MG63 (cell line): ENCODE measurements at regions not wholly inside any gene's neighbourhood (a gene's known extent, or its start where the extent isn't known, plus 50 kb on each side); places are given as distances from the start of the nearest gene placed in this dataset.
"Not testable (repeated sequence)": the region's sequence is repeated elsewhere in the genome, so short reads cannot be mapped to it uniquely, and the experiment has no call there.

Experiments used
- DNase-seq: peaks from one replicate; pipeline ENCODE4 v3.0.0-alpha.2; 2020
- H3K27me3 ChIP-seq: fragments of 250-450 bp; sonication (Bioruptor Pico); 2 replicates; pipeline ENCODE4 v1.5.1; 2020; ENCODE audit warnings: mild to moderate bottlenecking, moderate library complexity
- H3K36me3 ChIP-seq: fragments of 250-450 bp; sonication (Bioruptor Pico); 2 replicates; pipeline ENCODE4 v1.5.1; 2020; ENCODE audit warnings: mild to moderate bottlenecking, moderate library complexity
- H3K4me3 ChIP-seq: fragments of 250-450 bp; sonication (Bioruptor Pico); 2 replicates; pipeline ENCODE4 v1.5.1; 2020; ENCODE audit warnings: mild to moderate bottlenecking, moderate library complexity
- H3K9me3 ChIP-seq: fragments of 250-450 bp; sonication (Bioruptor Pico); 2 replicates; pipeline ENCODE4 v1.5.1; 2020; ENCODE audit warnings: mild to moderate bottlenecking, moderate library complexity

DNA sequence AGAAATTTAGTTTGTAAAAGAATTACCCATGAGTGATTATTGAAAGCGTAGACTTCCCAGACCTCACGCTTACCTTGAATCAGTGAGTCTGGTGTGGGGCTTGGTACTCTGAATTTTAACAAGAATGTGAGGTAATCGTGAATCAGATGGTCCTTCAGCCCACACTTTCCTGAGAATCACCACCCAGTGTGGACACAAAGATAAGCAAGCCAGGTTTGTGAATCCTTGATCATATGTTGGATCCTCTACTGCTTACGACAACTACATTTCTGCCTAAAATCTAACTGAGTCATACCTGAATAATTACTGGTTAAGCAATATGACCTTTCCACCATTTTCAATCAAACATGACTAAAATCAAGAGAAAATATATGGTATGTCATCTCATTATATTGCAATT is 589.3 kb downstream of the TFAP2A start:
- Histone ChIP-seq H3K36me3 (no peaks in the 10 kb centered on the region), H3K9me3 (no peaks in the 10 kb centered on the region), H3K4me3 (no peak overlapping the region), H3K27me3 (no peaks in the 10 kb centered on the region; the same call in 1 of the 2 replicates)
- no peak for DNase-seq

- H3K9me3 ChIP-seq, H3K36me3 ChIP-seq, H3K4me3 ChIP-seq, DNase-seq, H3K27me3 ChIP-seq: not testable (repeated sequence)
Measured at GRCh38 chr6:9810727-9811126, 604.1 kb downstream of the TFAP2A start.

GRCh38 chr6:9810286-9810685 is 604.6 kb downstream of the TFAP2A start:
- no peak for DNase-seq
- no peaks in the 10 kb centered on the region for H3K9me3 ChIP-seq
- no peaks in the 10 kb centered on the region for H3K36me3 ChIP-seq
- no peak overlapping the region for H3K4me3 ChIP-seq
- no peaks in the 10 kb centered on the region for H3K27me3 ChIP-seq

DNA sequence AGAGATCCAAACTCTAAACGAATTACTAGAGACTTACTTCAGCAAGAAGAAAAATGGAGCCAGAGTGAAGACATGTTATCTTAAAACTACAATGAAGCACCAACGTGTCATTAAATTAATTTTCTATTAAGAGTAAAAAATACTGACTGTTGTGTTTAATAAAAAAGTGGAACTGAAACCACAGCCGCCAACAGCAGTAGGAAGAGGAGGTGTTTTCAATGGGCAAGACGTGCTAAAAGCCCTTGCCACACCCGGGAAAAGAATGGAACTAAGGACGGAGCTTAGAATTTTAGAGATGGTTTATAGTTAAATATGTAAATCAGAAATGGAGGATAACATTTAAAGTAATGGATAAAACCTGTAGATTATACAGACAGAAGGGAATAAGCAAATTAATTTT is 608.7 kb downstream of the TFAP2A start:
- H3K9me3 ChIP-seq: no peaks in the 10 kb centered on the region
- H3K27me3 ChIP-seq: no peaks in the 10 kb centered on the region
- DNase-seq: no peak
- no peak overlapping the region for H3K4me3 ChIP-seq
- H3K36me3 ChIP-seq: no peaks in the 10 kb centered on the region

DNA sequence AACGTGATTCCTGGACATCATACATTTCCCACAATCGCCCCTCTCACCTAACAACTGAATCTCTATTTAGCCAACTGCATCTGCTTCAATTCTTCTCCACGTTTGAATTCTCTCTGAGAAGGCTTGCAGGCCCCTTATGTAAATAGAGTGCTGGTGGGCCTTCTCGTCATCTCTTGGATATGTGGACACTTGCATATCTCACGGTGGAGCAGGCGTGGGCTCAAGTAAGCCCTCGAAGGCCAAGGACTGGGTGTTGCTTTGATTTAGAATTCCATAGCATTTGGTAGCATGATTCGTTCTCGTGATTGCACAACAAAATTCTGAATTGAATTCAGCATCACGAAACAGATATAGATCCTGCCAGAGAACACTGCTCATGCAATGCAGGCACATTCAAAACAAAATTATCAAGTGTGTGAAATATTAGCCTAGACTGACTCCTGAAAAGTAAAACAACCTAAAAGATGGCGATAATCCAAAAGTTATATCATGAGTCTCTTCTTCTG is 613.6 kb downstream of the TFAP2A start:
- DNase-seq: no peak
- H3K9me3 ChIP-seq: no peaks in the 10 kb centered on the region
- H3K27me3 ChIP-seq: no peaks in the 10 kb centered on the region
- no peaks in the 10 kb centered on the region for H3K36me3 ChIP-seq
- H3K4me3 ChIP-seq: no peak overlapping the region

- no peaks in the 10 kb centered on the region for H3K27me3 ChIP-seq
- no peaks in the 10 kb centered on the region for H3K9me3 ChIP-seq
- no peaks in the 10 kb centered on the region for H3K36me3 ChIP-seq
- no peak for DNase-seq
- no peak overlapping the region for H3K4me3 ChIP-seq
Measured at GRCh38 chr6:9799582-9799981, 615.3 kb downstream of the TFAP2A start.

- H3K4me3 ChIP-seq: no peak overlapping the region
- no peaks in the 10 kb centered on the region for H3K36me3 ChIP-seq
- no peaks in the 10 kb centered on the region for H3K27me3 ChIP-seq
- no peaks in the 10 kb centered on the region for H3K9me3 ChIP-seq
- DNase-seq: no peak
Measured at GRCh38 chr6:9796827-9797226, 618.0 kb downstream of the TFAP2A start.

DNA sequence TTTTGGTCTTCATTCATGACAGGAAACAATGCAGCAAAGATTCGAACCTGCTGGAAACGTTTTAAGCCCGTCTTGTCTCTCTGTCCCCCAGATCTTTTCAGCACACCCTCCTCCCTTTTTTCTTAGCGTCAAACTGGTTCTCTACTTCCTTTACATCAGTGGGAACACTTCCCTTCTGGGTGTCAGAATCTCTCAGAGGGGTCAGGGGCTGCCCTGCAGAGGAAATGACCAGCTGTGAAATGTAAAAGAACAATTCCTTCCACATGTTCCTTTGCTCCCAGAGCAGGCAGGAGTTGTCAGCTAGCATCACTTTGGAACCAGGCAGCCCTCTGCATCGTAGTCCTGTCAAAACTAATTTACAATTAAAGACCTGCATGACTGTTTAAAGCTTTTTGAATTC is 619.0 kb downstream of the TFAP2A start:
- Histone ChIP-seq H3K4me3 (no peak overlapping the region), H3K27me3 (no peaks in the 10 kb centered on the region)

DNA sequence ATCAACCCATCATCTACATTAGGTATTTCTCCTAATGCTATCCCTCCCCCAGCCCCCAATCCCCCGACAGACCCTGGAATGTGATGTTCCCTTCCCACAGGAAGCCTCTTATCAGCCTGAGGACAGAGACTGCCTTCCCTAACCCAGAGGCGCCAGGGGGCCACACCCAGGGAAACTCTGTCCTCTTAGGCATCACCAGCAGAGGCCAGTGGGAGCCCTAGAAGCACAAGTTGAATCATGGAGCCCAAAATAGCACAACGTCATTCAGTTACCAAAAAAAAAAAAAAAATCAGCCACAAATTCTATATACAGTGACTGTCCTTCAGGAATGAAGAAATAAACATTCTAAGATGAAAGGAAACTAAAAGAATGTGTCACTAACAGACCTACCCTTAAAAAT is 625.7 kb downstream of the TFAP2A start:
- Histone ChIP-seq H3K9me3 (no peaks in the 10 kb centered on the region), H3K36me3 (no peaks in the 10 kb centered on the region), H3K27me3 (no peaks in the 10 kb centered on the region), H3K4me3 (no peak overlapping the region)
- DNase-seq: peak; percentile 56

More for the DNA sequence above, 619.0 kb downstream of the TFAP2A start:
- Histone ChIP-seq H3K36me3 (no peaks in the 10 kb centered on the region), H3K9me3 (no peaks in the 10 kb centered on the region)
- no peak for DNase-seq

- H3K4me3 ChIP-seq: no peak overlapping the region
- H3K36me3 ChIP-seq: no peaks in the 10 kb centered on the region
- H3K27me3 ChIP-seq: no peaks in the 10 kb centered on the region
- no peak for DNase-seq
- H3K9me3 ChIP-seq: no peaks in the 10 kb centered on the region
Measured at GRCh38 chr6:9784786-9785185, 630.1 kb downstream of the TFAP2A start.

DNA sequence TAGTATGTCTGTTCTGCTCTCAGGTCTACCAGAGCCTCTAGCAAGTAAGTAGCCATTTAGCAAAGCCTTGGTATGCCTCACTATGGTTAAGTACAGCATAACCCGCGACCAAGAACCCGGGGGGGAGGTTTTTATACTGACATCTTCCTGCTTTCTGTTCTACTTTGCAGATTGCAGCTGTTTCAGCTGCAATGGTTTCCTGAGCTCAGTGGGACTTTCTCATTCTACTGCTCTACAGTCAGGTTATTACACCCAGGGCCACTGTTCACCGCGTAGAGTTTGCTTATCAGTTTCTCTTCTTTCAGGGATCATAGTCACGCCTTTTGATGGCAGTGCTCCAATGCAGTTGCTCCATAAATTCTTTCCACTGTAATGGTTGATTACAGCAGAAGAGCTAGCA is 631.3 kb downstream of the TFAP2A start:
- DNase-seq: no peak

GRCh38 chr6:9766240-9766915 is 648.5 kb downstream of the TFAP2A start:
- no peaks in the 10 kb centered on the region for H3K27me3 ChIP-seq
- no peak overlapping the region for H3K4me3 ChIP-seq
- DNase-seq: peak; percentile 44
- no peaks in the 10 kb centered on the region for H3K36me3 ChIP-seq
- H3K9me3 ChIP-seq: no peaks in the 10 kb centered on the region

More for the DNA sequence above, 631.3 kb downstream of the TFAP2A start:
- no peaks in the 10 kb centered on the region for H3K36me3 ChIP-seq
- no peaks in the 10 kb centered on the region for H3K9me3 ChIP-seq
- no peak overlapping the region for H3K4me3 ChIP-seq
- no peaks in the 10 kb centered on the region for H3K27me3 ChIP-seq

DNA sequence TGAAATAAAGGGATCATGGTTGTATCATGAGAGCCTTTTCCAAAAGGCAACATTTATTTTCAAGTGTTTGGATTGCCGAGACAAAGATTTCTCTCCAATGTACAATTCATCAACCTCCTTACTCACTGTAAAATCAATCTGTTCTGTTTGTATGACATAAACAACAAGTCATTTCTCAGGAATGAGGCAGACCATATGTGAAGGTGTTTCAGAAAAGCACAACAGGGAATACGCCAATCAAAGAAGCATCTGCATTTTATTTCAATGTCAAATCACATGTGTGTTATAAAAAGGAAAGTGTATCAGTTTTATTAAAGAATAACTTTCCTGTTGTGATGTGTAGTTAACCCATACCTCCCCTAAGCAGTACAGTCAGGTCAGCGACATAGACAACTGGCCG is 653.7 kb downstream of the TFAP2A start:
- H3K4me3 ChIP-seq: no peak overlapping the region
- no peaks in the 10 kb centered on the region for H3K27me3 ChIP-seq
- H3K9me3 ChIP-seq: no peaks in the 10 kb centered on the region
- DNase-seq: no peak
- no peaks in the 10 kb centered on the region for H3K36me3 ChIP-seq

DNA sequence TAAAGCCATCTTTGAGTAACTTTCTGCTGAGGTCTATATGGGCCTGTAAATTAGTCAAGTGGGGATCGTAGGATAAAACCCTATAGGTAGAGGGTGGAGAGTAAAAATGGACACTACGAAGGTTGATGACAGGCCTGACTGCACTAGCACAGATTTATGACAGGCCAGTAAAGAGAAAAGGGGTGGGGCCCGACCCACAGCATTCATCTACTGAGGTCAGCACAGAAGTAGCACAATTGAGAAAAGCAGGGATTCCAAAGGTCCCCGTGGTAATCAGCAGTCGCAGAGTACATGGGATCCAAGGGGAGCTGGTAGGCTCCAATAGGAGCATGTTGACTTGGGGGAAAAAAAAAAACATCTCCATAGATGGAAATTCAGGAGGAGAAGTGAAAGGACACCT is 660.4 kb downstream of the TFAP2A start:
- DNase-seq: no peak
- H3K36me3 ChIP-seq: no peaks in the 10 kb centered on the region
- no peak overlapping the region for H3K4me3 ChIP-seq
- H3K27me3 ChIP-seq: no peaks in the 10 kb centered on the region
- H3K9me3 ChIP-seq: no peaks in the 10 kb centered on the region

GRCh38 chr6:9745966-9746365 is 668.9 kb downstream of the TFAP2A start:
- Histone ChIP-seq H3K9me3 (no peaks in the 10 kb centered on the region; the same call in none of the 2 replicates), H3K27me3 (peaks cover 2% of the 10 kb centered on the region), H3K4me3 (no peak overlapping the region), H3K36me3 (no peaks in the 10 kb centered on the region)
- no peak for DNase-seq

GRCh38 chr6:9745476-9745875 is 669.4 kb downstream of the TFAP2A start:
- H3K9me3 ChIP-seq: no peaks in the 10 kb centered on the region; the same call in none of the 2 replicates
- DNase-seq: no peak
- no peak overlapping the region for H3K4me3 ChIP-seq
- H3K27me3 ChIP-seq: peaks cover 3% of the 10 kb centered on the region
- H3K36me3 ChIP-seq: no peaks in the 10 kb centered on the region

- no peaks in the 10 kb centered on the region for H3K36me3 ChIP-seq
- H3K4me3 ChIP-seq: no peak overlapping the region
- no peak for DNase-seq
- peaks cover 3% of the 10 kb centered on the region for H3K27me3 ChIP-seq
- no peaks in the 10 kb centered on the region; the same call in none of the 2 replicates for H3K9me3 ChIP-seq
Measured at GRCh38 chr6:9744119-9744518, 670.8 kb downstream of the TFAP2A start.

- 0 out of 2 replicates have a peak, but pooled peaks cover 3% of the 10 kb centered on the region for H3K9me3 ChIP-seq
- DNase-seq: no peak
- no peaks in the 10 kb centered on the region for H3K27me3 ChIP-seq
- H3K4me3 ChIP-seq: no peak overlapping the region
- no peaks in the 10 kb centered on the region for H3K36me3 ChIP-seq
Measured at GRCh38 chr6:9732056-9732455, 682.8 kb downstream of the TFAP2A start.
